K562 (cell line): ENCODE measurements at regions not wholly inside any gene's neighbourhood (a gene's known extent, or its start where the extent isn't known, plus 50 kb on each side); places are given as distances from the start of the nearest gene placed in this dataset.

Experiments
- HDAC2 ChIP-seq: fragments of 450-650 bp; IDR thresholded peaks from 2 replicates; pipeline ENCODE4 v1.6.1; 2016; ENCODE audit warnings: mild to moderate bottlenecking
- L3MBTL2 ChIP-seq: fragments of 450-650 bp; IDR thresholded peaks from 2 replicates; pipeline ENCODE4 v1.6.1; 2016; ENCODE audit warnings: mild to moderate bottlenecking, moderate library complexity
- RFX5 ChIP-seq: IDR thresholded peaks from 2 replicates; pipeline ENCODE4 v1.6.1; 2011; ENCODE audit warnings: low read depth, mild to moderate bottlenecking, improper control_type of control experiment, low read length
- TOE1 ChIP-seq, 2 experiments: fragments of 450-650 bp in 1 of 2; sonication (generic) in 1 of 2; formaldehyde crosslinking in 1 of 2; IDR thresholded peaks; 2 replicates each; pipeline versions ENCODE4 v1.7.1 to v1.8.0; 2016 to 2022; ENCODE audit warnings: borderline replicate concordance in 2 of 2, mild to moderate bottlenecking in 2 of 2, antibody characterized with exemption in 1 of 2, inconsistent platforms in 1 of 2, low read depth in 1 of 2, missing genetic modification reagents in 1 of 2, moderate library complexity in 1 of 2
- ZBTB1 ChIP-seq: sonication (generic); formaldehyde crosslinking; IDR thresholded peaks from 2 replicates; pipeline ENCODE4 v1.8.1; 2023; ENCODE audit warnings: missing genetic modification reagents, low read depth, mild to moderate bottlenecking, borderline replicate concordance
- ZBTB12 ChIP-seq: fragments of 250-450 bp; sonication (Bioruptor Pico); IDR thresholded peaks from 2 replicates; pipeline ENCODE4 v1.4.0; 2020
- ZBTB49 ChIP-seq: sonication (generic); formaldehyde crosslinking; IDR thresholded peaks from 2 replicates; pipeline ENCODE4 v1.8.0; 2022; ENCODE audit warnings: missing genetic modification reagents, mild to moderate bottlenecking, borderline replicate concordance
- ZNF561 ChIP-seq: fragments of 450-650 bp; formaldehyde crosslinking; conservative IDR thresholded peaks from 2 replicates; pipeline ENCODE4 v1.4.0; 2020; ENCODE audit warnings: mild to moderate bottlenecking, moderate library complexity
- ZNF584 ChIP-seq: fragments of 200-800 bp; sonication (Bioruptor generic); IDR thresholded peaks from 2 replicates; pipeline ENCODE4 v1.6.1; 2016; ENCODE audit warnings: low read depth, mild to moderate bottlenecking, missing genetic modification characterization, missing compliant biosample characterization
- TF ChIP-seq, protein P1 (sequence below): fragments of 450-650 bp; IDR thresholded peaks from 2 replicates; pipeline ENCODE4 v1.6.1; 2017; ENCODE audit warnings: antibody characterized with exemption, mild to moderate bottlenecking
- TF ChIP-seq, protein P2 (sequence below): sonication (generic); formaldehyde crosslinking; IDR thresholded peaks from 2 replicates; pipeline ENCODE4 v1.8.0; 2023; ENCODE audit warnings: missing genetic modification reagents, mild to moderate bottlenecking, borderline replicate concordance
- TF ChIP-seq, protein P3 (sequence below): sonication (generic); formaldehyde crosslinking; IDR thresholded peaks from 2 replicates; pipeline ENCODE4 v1.8.0; 2022; ENCODE audit warnings: mild to moderate bottlenecking, missing genetic modification reagents, borderline replicate concordance
- TF ChIP-seq, protein P4 (sequence below), 3 experiments: IDR thresholded peaks in 2 of 3; conservative IDR thresholded peaks in 1 of 3; 2 replicates each; pipeline ENCODE4 v1.5.1; 2011 to 2012; ENCODE audit warnings: low read length in 3 of 3, mild to moderate bottlenecking in 3 of 3, control low read depth in 2 of 3, improper control_type of control experiment in 1 of 3, inconsistent platforms in 1 of 3, low read depth in 1 of 3, mixed read lengths in 1 of 3, moderate library complexity in 1 of 3; ENCODE audit not compliant: insufficient read depth in 2 of 3

- TF ChIP-seq HDAC2, result no peak
- no peak for TF ChIP-seq RFX5
- TF ChIP-seq, protein P1, sequence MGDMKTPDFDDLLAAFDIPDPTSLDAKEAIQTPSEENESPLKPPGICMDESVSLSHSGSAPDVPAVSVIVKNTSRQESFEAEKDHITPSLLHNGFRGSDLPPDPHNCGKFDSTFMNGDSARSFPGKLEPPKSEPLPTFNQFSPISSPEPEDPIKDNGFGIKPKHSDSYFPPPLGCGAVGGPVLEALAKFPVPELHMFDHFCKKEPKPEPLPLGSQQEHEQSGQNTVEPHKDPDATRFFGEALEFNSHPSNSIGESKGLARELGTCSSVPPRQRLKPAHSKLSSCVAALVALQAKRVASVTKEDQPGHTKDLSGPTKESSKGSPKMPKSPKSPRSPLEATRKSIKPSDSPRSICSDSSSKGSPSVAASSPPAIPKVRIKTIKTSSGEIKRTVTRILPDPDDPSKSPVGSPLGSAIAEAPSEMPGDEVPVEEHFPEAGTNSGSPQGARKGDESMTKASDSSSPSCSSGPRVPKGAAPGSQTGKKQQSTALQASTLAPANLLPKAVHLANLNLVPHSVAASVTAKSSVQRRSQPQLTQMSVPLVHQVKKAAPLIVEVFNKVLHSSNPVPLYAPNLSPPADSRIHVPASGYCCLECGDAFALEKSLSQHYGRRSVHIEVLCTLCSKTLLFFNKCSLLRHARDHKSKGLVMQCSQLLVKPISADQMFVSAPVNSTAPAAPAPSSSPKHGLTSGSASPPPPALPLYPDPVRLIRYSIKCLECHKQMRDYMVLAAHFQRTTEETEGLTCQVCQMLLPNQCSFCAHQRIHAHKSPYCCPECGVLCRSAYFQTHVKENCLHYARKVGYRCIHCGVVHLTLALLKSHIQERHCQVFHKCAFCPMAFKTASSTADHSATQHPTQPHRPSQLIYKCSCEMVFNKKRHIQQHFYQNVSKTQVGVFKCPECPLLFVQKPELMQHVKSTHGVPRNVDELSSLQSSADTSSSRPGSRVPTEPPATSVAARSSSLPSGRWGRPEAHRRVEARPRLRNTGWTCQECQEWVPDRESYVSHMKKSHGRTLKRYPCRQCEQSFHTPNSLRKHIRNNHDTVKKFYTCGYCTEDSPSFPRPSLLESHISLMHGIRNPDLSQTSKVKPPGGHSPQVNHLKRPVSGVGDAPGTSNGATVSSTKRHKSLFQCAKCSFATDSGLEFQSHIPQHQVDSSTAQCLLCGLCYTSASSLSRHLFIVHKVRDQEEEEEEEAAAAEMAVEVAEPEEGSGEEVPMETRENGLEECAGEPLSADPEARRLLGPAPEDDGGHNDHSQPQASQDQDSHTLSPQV, result no peak
- TF ChIP-seq, protein P2, sequence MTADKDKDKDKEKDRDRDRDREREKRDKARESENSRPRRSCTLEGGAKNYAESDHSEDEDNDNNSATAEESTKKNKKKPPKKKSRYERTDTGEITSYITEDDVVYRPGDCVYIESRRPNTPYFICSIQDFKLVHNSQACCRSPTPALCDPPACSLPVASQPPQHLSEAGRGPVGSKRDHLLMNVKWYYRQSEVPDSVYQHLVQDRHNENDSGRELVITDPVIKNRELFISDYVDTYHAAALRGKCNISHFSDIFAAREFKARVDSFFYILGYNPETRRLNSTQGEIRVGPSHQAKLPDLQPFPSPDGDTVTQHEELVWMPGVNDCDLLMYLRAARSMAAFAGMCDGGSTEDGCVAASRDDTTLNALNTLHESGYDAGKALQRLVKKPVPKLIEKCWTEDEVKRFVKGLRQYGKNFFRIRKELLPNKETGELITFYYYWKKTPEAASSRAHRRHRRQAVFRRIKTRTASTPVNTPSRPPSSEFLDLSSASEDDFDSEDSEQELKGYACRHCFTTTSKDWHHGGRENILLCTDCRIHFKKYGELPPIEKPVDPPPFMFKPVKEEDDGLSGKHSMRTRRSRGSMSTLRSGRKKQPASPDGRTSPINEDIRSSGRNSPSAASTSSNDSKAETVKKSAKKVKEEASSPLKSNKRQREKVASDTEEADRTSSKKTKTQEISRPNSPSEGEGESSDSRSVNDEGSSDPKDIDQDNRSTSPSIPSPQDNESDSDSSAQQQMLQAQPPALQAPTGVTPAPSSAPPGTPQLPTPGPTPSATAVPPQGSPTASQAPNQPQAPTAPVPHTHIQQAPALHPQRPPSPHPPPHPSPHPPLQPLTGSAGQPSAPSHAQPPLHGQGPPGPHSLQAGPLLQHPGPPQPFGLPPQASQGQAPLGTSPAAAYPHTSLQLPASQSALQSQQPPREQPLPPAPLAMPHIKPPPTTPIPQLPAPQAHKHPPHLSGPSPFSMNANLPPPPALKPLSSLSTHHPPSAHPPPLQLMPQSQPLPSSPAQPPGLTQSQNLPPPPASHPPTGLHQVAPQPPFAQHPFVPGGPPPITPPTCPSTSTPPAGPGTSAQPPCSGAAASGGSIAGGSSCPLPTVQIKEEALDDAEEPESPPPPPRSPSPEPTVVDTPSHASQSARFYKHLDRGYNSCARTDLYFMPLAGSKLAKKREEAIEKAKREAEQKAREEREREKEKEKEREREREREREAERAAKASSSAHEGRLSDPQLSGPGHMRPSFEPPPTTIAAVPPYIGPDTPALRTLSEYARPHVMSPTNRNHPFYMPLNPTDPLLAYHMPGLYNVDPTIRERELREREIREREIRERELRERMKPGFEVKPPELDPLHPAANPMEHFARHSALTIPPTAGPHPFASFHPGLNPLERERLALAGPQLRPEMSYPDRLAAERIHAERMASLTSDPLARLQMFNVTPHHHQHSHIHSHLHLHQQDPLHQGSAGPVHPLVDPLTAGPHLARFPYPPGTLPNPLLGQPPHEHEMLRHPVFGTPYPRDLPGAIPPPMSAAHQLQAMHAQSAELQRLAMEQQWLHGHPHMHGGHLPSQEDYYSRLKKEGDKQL (CRISPR knock-in tag), result no peak
- no peak for TF ChIP-seq ZNF561 (CRISPR knock-in tag)
- TF ChIP-seq, protein P3, sequence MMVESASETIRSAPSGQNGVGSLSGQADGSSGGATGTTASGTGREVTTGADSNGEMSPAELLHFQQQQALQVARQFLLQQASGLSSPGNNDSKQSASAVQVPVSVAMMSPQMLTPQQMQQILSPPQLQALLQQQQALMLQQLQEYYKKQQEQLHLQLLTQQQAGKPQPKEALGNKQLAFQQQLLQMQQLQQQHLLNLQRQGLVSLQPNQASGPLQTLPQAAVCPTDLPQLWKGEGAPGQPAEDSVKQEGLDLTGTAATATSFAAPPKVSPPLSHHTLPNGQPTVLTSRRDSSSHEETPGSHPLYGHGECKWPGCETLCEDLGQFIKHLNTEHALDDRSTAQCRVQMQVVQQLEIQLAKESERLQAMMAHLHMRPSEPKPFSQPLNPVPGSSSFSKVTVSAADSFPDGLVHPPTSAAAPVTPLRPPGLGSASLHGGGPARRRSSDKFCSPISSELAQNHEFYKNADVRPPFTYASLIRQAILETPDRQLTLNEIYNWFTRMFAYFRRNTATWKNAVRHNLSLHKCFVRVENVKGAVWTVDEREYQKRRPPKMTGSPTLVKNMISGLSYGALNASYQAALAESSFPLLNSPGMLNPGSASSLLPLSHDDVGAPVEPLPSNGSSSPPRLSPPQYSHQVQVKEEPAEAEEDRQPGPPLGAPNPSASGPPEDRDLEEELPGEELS, result no peak
- no peak for TF ChIP-seq ZBTB49 (CRISPR knock-in tag)
- no peak for TF ChIP-seq TOE1 (IDR thresholded peaks at IDR 0.05; ENCODE audit: borderline replicate concordance)
- no peak for TF ChIP-seq TOE1 (CRISPR knock-in tag; IDR thresholded peaks at IDR 0.05; ENCODE audit: borderline replicate concordance, low read depth)
- no peak for TF ChIP-seq ZNF584 (CRISPR knock-in tag)
- no peak for TF ChIP-seq ZBTB12
- TF ChIP-seq ZBTB1 (CRISPR knock-in tag), result no peak
- no peak for TF ChIP-seq L3MBTL2
- TF ChIP-seq, protein P4, sequence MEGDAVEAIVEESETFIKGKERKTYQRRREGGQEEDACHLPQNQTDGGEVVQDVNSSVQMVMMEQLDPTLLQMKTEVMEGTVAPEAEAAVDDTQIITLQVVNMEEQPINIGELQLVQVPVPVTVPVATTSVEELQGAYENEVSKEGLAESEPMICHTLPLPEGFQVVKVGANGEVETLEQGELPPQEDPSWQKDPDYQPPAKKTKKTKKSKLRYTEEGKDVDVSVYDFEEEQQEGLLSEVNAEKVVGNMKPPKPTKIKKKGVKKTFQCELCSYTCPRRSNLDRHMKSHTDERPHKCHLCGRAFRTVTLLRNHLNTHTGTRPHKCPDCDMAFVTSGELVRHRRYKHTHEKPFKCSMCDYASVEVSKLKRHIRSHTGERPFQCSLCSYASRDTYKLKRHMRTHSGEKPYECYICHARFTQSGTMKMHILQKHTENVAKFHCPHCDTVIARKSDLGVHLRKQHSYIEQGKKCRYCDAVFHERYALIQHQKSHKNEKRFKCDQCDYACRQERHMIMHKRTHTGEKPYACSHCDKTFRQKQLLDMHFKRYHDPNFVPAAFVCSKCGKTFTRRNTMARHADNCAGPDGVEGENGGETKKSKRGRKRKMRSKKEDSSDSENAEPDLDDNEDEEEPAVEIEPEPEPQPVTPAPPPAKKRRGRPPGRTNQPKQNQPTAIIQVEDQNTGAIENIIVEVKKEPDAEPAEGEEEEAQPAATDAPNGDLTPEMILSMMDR (IDR thresholded peaks at IDR 0.05 in 2 of 3, conservative IDR thresholded peaks at IDR 0.05 in 1 of 3; ENCODE audit: insufficient read depth in 2 of 3, low read depth in 1 of 3, low read length in 3 of 3), result no peak
Measured at GRCh38 chr1:229894532-229894931, 172.5 kb upstream of the GALNT2 start.
